ENCODE measurements at regions not wholly inside any gene's neighbourhood (a gene's known extent, or its start where the extent isn't known, plus 50 kb on each side); places are given as distances from the start of the nearest gene placed in this dataset.

DNA sequence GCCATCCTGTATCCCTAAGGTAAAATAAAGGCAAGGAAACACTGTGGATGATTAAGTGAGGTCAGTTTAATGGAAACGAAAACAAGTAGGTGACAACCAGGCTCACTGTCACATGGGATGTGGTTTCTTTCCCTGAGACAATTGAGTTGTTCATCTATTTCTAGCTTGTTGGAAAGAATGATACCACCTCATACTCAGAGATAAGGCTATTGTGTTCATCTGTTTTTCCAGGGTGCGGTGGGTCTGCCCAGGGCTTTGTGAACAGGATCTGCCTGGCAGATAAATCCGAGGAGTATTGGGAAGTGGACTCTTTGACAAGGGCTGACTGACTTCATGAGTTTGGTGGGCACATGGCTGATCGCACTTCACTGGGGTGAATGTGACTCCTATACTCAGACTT, 80.8 kb upstream of the TIAM2 start:
- TF ChIP-seq CTCF (IDR thresholded peaks at IDR 0.05 in 8 of 11, conservative IDR thresholded peaks at IDR 0.05 in 3 of 11) (no peak), POLR2A (IDR thresholded peaks at IDR 0.05) (no peak)
